ENCODE measurements at regions not wholly inside any gene's neighbourhood (a gene's known extent, or its start where the extent isn't known, plus 50 kb on each side); places are given as distances from the start of the nearest gene placed in this dataset.

GRCh38 chr3:127040216-127040615 lies 57.3 kb downstream of the PLXNA1 start:
- TF ChIP-seq CTCF (IDR thresholded peaks at IDR 0.05; ENCODE audit: borderline replicate concordance, extremely low read depth, low read length, poor library complexity, severe bottlenecking) (no peak), EZH2 (IDR thresholded peaks at IDR 0.05; ENCODE audit: borderline replicate concordance, low read depth, low read length, severe bottlenecking) (no peak)
